IPS DF 6.9 (cell line): ENCODE measurements at regions not wholly inside any gene's neighbourhood (a gene's known extent, or its start where the extent isn't known, plus 50 kb on each side); places are given as distances from the start of the nearest gene placed in this dataset.

Experiments used
- DNase-seq: peaks from one replicate; pipeline ENCODE4 v3.0.0-alpha.2; 2013; ENCODE audit warnings: low read depth, low spot score
- H3K27ac ChIP-seq: one replicate; pipeline ENCODE4 v1.5.1; 2013; ENCODE audit warnings: low read length, control low read depth
- H3K27me3 ChIP-seq: 2 replicates; pipeline ENCODE4 v1.6.1; 2013; ENCODE audit warnings: mild to moderate bottlenecking, low read length; ENCODE audit not compliant: control insufficient read depth, insufficient read depth
- H3K36me3 ChIP-seq: 2 replicates; pipeline ENCODE4 v1.6.1; 2013; ENCODE audit warnings: low read length; ENCODE audit not compliant: control insufficient read depth, insufficient read depth
- H3K4me1 ChIP-seq: 2 replicates; pipeline ENCODE4 v1.6.1; 2013; ENCODE audit warnings: low read length; ENCODE audit not compliant: control insufficient read depth, insufficient read depth
- H3K4me3 ChIP-seq: 2 replicates; pipeline ENCODE4 v1.5.1; 2013; ENCODE audit warnings: mild to moderate bottlenecking, low read length
- H3K9me3 ChIP-seq: 2 replicates; pipeline ENCODE4 v1.6.1; 2013; ENCODE audit warnings: low read length, inconsistent platforms; ENCODE audit not compliant: control insufficient read depth, insufficient read depth
- WGBS: extraction: QIAGEN DNeasy Blood & Tissue Kit; methylation state at CpG from one replicate; pipeline ENCODE4 v1.1.7; 2013; ENCODE audit warnings: mixed read lengths, missing lambda C conversion rate; ENCODE audit not compliant: insufficient read length, insufficient coverage; 5-methylcytosine and 5-hydroxymethylcytosine counted together

- Histone ChIP-seq H3K4me3 (no peak overlapping the region), H3K36me3 (no peaks in the 10 kb centered on the region), H3K27ac (no peak overlapping the region), H3K9me3 (no peaks in the 10 kb centered on the region), H3K4me1 (no peaks in the 10 kb centered on the region), H3K27me3 (no peaks in the 10 kb centered on the region)
- WGBS: no CpG with 5 or more reads among the region's 3 CpGs
- DNase-seq: no peak
Measured at GRCh38 chr10:84902553-84902952, 574.2 kb downstream of the CCSER2 start.

- Histone ChIP-seq H3K9me3 (no peaks in the 10 kb centered on the region), H3K27me3 (no peaks in the 10 kb centered on the region), H3K36me3 (no peaks in the 10 kb centered on the region), H3K4me3 (no peak overlapping the region), H3K4me1 (no peaks in the 10 kb centered on the region), H3K27ac (no peak overlapping the region)
- no peak for DNase-seq
Measured at GRCh38 chr10:84903320-84903719, 574.9 kb downstream of the CCSER2 start.

DNA sequence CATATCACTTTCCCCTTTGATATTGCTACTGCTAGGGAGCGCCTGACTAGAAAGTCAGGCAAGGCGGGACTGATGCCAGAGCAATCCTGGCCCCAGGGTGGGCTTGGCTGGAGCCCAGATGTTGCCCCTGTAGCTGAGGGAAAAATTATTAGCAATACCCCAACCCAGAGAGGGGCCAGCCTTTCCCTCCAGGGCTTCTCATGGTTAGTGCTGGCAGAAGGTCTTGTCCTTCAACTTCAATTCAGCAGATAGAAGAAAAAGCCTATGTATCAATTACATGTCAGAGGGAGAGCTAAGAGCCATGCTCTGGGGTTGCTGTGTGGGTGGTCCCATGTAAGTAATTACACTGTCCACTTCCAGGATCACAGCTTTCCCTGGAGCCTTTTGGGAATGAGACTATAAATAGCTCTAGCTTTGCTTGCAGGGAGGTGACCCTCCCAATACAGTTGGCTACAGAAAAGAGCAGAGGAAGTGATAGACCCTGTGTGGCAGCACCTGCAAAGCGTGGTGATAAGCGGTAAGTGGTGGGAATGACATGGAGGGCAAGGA lies 579.1 kb downstream of the CCSER2 start:
- H3K27ac ChIP-seq: no peak overlapping the region
- no peaks in the 10 kb centered on the region for H3K4me1 ChIP-seq
- no peak for DNase-seq
- no peaks in the 10 kb centered on the region for H3K36me3 ChIP-seq
- H3K4me3 ChIP-seq: no peak overlapping the region
- no peaks in the 10 kb centered on the region for H3K27me3 ChIP-seq
- no CpG with 5 or more reads among the region's 4 CpGs for WGBS
- H3K9me3 ChIP-seq: no peaks in the 10 kb centered on the region

GRCh38 chr10:84908491-84908890 lies 580.1 kb downstream of the CCSER2 start:
- no peaks in the 10 kb centered on the region for H3K36me3 ChIP-seq
- no CpG with 5 or more reads among the region's 4 CpGs for WGBS
- no peak overlapping the region for H3K4me3 ChIP-seq
- H3K27ac ChIP-seq: no peak overlapping the region
- no peaks in the 10 kb centered on the region for H3K27me3 ChIP-seq
- H3K4me1 ChIP-seq: no peaks in the 10 kb centered on the region
- no peak for DNase-seq
- H3K9me3 ChIP-seq: no peaks in the 10 kb centered on the region

DNA sequence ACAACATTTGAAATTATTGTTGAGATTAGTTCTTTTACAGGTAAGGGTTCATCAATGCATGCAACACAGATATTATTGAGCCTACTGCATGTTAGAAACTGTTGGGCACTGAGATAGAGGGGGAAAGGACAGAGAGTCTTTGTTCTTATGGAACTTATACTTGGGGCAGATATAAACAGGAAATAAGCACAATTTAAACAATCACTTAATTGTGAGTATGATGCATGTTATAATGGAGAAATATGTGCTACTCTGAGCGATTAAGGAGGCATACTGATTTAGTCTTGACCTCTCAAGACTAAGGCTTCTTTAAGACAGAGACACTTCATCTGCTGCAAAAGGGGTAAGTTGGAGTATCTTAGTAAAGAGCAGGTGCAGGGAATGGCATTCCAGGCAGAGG lies 593.3 kb downstream of the CCSER2 start:
- DNase-seq: no peak
- WGBS: no CpG with 5 or more reads among the region's 1 CpG

DNA sequence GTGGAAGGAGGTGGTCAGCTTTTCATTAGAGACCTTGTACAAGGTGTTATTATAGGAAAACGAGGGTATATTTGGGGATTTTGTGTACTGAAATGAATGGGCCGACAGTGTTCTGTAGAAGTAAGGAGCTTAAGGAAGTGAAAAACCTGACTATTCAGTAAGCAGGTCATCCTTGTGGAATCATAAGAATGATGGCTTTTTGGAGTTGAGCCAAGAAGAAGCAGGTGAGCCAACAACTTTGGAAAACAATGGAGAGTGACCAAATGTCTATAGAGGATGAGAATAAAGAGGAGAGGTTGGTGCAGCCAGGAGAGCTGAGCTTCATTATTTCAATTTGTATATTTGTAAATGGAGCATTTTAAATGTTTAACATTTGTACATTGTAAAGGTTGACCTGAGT lies 595.7 kb downstream of the CCSER2 start:
- no peak overlapping the region for H3K4me3 ChIP-seq
- H3K9me3 ChIP-seq: no peaks in the 10 kb centered on the region
- 100% methylated on average over 2 of the region's 2 CpGs for WGBS
- H3K27ac ChIP-seq: no peak overlapping the region
- no peak for DNase-seq
- no peaks in the 10 kb centered on the region for H3K27me3 ChIP-seq
- H3K4me1 ChIP-seq: no peaks in the 10 kb centered on the region
- H3K36me3 ChIP-seq: no peaks in the 10 kb centered on the region

More for the DNA sequence above, 593.3 kb downstream of the CCSER2 start:
- no peaks in the 10 kb centered on the region for H3K9me3 ChIP-seq
- H3K4me3 ChIP-seq: no peak overlapping the region
- no peaks in the 10 kb centered on the region for H3K36me3 ChIP-seq
- H3K4me1 ChIP-seq: no peaks in the 10 kb centered on the region
- no peaks in the 10 kb centered on the region for H3K27me3 ChIP-seq
- H3K27ac ChIP-seq: no peak overlapping the region

DNA sequence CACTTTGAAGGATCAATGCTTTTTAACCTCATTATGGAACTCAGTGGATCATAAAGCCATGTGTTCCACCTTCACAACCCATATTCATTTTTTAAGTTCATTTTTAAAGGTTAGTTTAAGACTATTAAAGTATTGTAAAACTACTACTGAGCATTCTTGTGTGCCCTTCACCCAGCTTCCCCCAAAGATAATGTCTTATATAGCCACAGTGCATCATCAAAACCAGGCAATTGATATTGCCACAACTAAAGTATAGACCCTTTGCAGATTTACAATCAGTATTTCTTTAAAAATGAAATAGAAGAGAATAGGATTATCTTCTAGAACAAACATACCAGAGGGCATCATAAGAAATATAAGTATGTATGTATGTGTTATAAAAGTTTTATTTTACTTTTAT lies 597.1 kb downstream of the CCSER2 start:
- no peaks in the 10 kb centered on the region for H3K27me3 ChIP-seq
- no peak overlapping the region for H3K4me3 ChIP-seq
- no peaks in the 10 kb centered on the region for H3K9me3 ChIP-seq
- H3K4me1 ChIP-seq: no peaks in the 10 kb centered on the region
- DNase-seq: no peak
- no peak overlapping the region for H3K27ac ChIP-seq
- H3K36me3 ChIP-seq: no peaks in the 10 kb centered on the region

GRCh38 chr10:84933402-84933801 lies 605.0 kb downstream of the CCSER2 start:
- no peaks in the 10 kb centered on the region for H3K4me1 ChIP-seq
- no CpG with 5 or more reads among the region's 7 CpGs for WGBS
- no peak overlapping the region for H3K4me3 ChIP-seq
- no peak for DNase-seq
- no peaks in the 10 kb centered on the region for H3K36me3 ChIP-seq
- no peak overlapping the region for H3K27ac ChIP-seq
- H3K27me3 ChIP-seq: no peaks in the 10 kb centered on the region
- H3K9me3 ChIP-seq: no peaks in the 10 kb centered on the region

- H3K27me3 ChIP-seq: no peaks in the 10 kb centered on the region
- H3K9me3 ChIP-seq: no peaks in the 10 kb centered on the region
- no peak for DNase-seq
- H3K4me3 ChIP-seq: no peak overlapping the region
- no peak overlapping the region for H3K27ac ChIP-seq
- no peaks in the 10 kb centered on the region for H3K36me3 ChIP-seq
- no CpG with 5 or more reads among the region's 3 CpGs for WGBS
- no peaks in the 10 kb centered on the region for H3K4me1 ChIP-seq
Measured at GRCh38 chr10:84935772-84936171, 607.4 kb downstream of the CCSER2 start.

GRCh38 chr10:84938117-84938905 lies 609.9 kb downstream of the CCSER2 start:
- H3K36me3 ChIP-seq: no peaks in the 10 kb centered on the region
- H3K27ac ChIP-seq: no peak overlapping the region
- H3K4me1 ChIP-seq: no peaks in the 10 kb centered on the region
- no peak for DNase-seq
- H3K9me3 ChIP-seq: no peaks in the 10 kb centered on the region
- WGBS: no CpG with 5 or more reads among the region's 4 CpGs
- H3K4me3 ChIP-seq: no peak overlapping the region
- H3K27me3 ChIP-seq: no peaks in the 10 kb centered on the region

- H3K4me1 ChIP-seq: no peaks in the 10 kb centered on the region
- DNase-seq: no peak
- no peak overlapping the region for H3K27ac ChIP-seq
- WGBS: no CpG with 5 or more reads among the region's 1 CpG
- no peaks in the 10 kb centered on the region for H3K9me3 ChIP-seq
- H3K27me3 ChIP-seq: no peaks in the 10 kb centered on the region
- no peaks in the 10 kb centered on the region for H3K36me3 ChIP-seq
- no peak overlapping the region for H3K4me3 ChIP-seq
Measured at GRCh38 chr10:84943541-84943940, 615.2 kb downstream of the CCSER2 start.
